ENCODE measurements at regions not wholly inside any gene's neighbourhood (a gene's known extent, or its start where the extent isn't known, plus 50 kb on each side); places are given as distances from the start of the nearest gene placed in this dataset.

- DNase-seq (ENCODE audit: low read depth in 2 of 2): no peak
Observed at GRCh38 chr3:87333393-87333892, 57.1 kb upstream of the POU1F1 start.

GRCh38 chr3:87332789-87333188, 56.4 kb upstream of the POU1F1 start:
- no peak for DNase-seq (ENCODE audit: low read depth in 2 of 2)

- no peak for DNase-seq (ENCODE audit: low read depth in 2 of 2)
Observed at GRCh38 chr3:87329065-87329464, 52.7 kb upstream of the POU1F1 start.

Measured in stimulated activated CD8-positive, alpha-beta memory T cell treated with anti-CD3 and anti-CD28 coated beads, Interleukin-7, amount 100 ng/mL, for 4 hours (primary cell).